GM18507 (cell line): ENCODE measurements at regions not wholly inside any gene's neighbourhood (a gene's known extent, or its start where the extent isn't known, plus 50 kb on each side); places are given as distances from the start of the nearest gene placed in this dataset.

Experiments
- DNase-seq: peaks from one replicate; pipeline ENCODE4 v3.0.0; 2011; ENCODE audit warnings: low read depth; ENCODE audit not compliant: insufficient read length; ENCODE audit errors: extremely low spot score
- FAIRE-seq: peaks from 2 replicates; lab custom pipeline; 2011; peaks lifted over from hg19 to GRCh38; lab: Jason Lieb, UNC

- no peak for FAIRE-seq
- no peak for DNase-seq
Observed at GRCh38 chr15:98455904-98456303, 192.4 kb upstream of the IGF1R start.

DNA sequence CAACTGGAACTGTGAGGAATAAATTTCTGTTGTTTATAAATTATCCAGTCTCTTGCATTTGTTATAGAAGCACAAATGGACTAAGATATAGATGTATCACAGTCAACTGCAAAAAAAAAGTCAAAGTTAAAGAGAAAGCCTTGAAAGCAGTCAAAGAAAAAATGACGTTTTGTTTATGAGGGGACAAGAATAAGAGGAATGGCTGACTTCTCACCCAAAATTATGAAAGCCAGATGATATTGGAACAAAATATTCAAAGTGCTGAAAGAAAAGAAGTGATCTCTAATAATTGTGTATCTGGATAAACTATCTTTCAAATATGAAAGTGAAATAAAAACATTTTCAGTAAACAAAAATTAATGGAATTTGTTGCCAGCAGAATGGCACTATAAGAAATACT lies 171.8 kb upstream of the IGF1R start:
- DNase-seq, result no peak
- no peak for FAIRE-seq

DNA sequence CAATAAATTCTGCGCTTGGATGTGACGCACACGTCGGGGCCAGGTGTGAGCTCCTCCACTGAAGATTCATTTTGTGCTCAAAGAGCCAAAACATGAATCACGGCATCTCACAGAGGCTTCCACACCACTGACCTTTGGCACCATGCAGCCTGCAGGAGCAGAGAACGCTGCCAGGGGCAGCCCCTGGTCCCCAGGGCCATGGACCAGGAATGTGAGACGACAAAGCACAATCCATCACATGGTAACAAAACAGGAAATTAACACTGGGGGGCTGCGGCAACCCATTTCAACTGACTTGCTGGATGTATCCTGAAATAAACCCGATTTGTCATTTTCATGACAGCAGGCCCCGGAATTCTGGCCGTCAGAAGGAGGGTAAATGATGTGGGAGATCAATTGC lies 167.5 kb upstream of the IGF1R start:
- no peak for FAIRE-seq

GRCh38 chr15:98483575-98484130 lies 164.7 kb upstream of the IGF1R start:
- DNase-seq, result no peak
- FAIRE-seq, result no peak

More for the DNA sequence above, 167.5 kb upstream of the IGF1R start:
- DNase-seq, result no peak

- no peak for DNase-seq
Observed at GRCh38 chr15:98484914-98485313, 163.4 kb upstream of the IGF1R start.

GRCh38 chr15:98485451-98485850 lies 162.9 kb upstream of the IGF1R start:
- no peak for DNase-seq
- no peak for FAIRE-seq

More at GRCh38 chr15:98484914-98485313, 163.4 kb upstream of the IGF1R start:
- FAIRE-seq, result no peak

GRCh38 chr15:98493966-98494511 lies 154.3 kb upstream of the IGF1R start:
- FAIRE-seq, result no peak
- DNase-seq, result no peak

GRCh38 chr15:98501192-98501591 lies 147.1 kb upstream of the IGF1R start:
- FAIRE-seq, result no peak
- DNase-seq, result no peak

DNA sequence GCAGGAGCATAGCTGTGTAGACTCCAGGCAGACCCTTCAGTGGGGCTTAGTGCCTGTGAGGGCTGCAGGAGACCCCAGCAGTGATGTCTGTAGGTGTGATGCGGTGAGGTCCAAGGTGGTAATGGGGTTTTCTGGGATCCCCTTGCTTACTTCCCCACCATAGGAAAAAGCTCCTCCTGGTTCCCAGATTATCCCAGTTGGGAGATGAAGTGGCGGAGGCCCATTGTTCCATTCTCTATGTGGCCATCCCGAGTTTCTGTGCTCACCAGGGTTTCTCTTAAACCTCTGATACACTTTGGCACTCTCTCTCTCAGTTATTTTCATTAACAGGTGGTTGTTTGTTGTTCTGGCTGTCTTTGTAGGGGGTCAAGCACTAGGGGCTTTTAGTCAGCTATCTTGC lies 146.7 kb upstream of the IGF1R start:
- FAIRE-seq, result no peak
- no peak for DNase-seq

DNA sequence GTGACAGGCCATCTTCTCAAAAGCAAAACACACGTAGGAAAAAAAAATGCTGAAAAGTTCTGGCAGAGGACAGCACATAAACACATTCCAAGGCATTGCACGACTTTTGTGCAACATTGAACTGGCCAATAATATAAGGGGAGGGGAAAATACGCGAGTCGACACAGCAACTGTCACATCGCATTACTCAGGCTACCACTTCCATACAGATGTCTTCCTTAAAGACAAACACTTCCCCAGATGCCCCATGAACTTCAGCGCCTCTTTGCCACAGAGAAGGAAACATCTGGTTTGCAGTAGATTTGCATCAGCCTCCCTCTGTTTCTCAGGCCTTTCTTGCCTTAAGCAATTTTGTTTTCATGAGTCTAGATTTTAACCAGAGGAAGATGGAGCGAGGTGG lies 144.4 kb upstream of the IGF1R start:
- FAIRE-seq (no peak), DNase-seq (no peak)

- DNase-seq, result no peak
- FAIRE-seq, result no peak
Observed at GRCh38 chr15:98504998-98505397, 143.3 kb upstream of the IGF1R start.

GRCh38 chr15:98505611-98506031 lies 142.7 kb upstream of the IGF1R start:
- no peak for FAIRE-seq
- DNase-seq, result no peak

DNA sequence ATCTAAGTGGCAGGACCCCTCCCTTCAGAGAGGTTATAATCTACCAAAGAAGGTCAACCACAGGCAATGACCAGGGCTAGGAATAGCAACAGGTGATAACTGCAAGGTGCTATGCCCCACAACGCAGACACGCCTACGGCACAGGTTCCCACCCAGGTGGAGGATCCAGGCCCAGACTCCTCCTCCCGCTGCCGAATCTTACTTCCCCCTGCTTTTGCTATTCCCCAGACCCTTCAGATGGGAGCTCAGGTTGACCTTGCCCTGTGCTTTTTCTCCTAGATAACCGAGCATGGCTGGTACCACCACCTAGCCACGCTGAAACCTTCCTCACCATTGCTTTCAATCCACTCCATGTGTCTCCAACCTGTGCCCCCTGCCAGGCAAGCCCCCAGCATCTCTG lies 142.2 kb upstream of the IGF1R start:
- no peak for DNase-seq
- FAIRE-seq, result no peak

GRCh38 chr15:98506711-98507110 lies 141.6 kb upstream of the IGF1R start:
- no peak for DNase-seq
- no peak for FAIRE-seq

- DNase-seq, result no peak
- no peak for FAIRE-seq
Observed at GRCh38 chr15:98513428-98513986, 134.8 kb upstream of the IGF1R start.

DNA sequence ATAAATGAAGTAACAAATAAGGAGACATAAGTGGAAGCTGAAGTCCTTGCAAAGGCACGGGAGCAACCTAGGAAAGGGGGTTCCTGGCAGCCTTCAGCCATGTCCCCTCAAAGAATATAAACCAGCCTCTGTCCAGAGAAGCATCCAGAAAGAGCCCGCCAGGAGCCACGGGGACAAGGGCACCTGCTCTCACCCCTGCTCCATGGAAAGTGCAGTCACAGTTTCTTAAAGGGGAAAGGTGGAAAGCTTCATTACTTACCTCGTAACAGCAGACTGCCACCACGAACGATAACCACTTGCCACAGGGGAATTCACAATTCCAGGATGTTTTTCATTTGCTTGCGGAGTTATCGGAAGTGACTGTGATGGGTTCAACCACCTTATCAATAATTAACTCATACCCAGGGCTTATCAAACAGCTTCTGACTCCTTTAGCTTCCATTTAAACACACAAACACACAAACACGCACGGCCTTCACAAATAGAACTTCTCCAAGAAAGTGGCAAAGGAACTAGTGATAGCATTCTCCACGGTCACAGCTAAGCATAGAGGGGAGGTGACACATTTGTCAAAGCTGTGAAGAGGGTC lies 134.2 kb upstream of the IGF1R start:
- DNase-seq, result no peak
- no peak for FAIRE-seq

DNA sequence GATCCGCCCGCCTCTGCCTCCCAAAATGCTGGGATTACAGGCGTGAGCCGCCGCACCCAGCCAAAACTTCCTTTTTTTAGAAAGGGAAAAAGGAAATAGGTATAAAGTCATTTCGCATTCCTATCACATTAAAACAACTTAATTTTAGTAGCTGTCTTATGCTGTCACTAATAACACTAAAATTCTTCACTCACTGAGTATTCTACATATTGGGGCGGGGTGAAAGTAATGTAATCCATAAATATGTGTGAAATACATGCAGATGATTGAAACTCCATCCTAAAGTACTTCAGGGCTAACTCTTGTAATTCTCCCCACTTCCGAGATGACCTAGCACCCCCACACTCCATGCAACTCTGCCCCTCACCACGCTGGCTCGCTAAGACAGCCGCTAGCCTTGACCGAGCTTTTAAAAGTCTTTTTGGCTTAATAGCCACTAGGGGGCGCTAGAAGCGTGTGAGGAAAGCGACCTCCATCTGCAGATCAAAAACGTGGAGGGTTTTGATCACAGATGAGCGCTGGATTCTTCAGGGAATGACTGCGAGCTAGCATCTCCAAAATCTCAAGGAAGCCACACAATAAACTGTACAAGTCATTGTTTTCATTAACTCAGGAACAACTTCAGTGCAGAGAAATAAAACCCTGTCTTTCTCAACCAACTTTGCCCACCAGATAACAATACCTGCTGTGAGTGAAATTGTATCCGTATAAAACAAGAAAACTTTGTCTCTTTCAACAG lies 129.3 kb upstream of the IGF1R start:
- DNase-seq (peak; percentile 37), FAIRE-seq (peak; percentile 56)

DNA sequence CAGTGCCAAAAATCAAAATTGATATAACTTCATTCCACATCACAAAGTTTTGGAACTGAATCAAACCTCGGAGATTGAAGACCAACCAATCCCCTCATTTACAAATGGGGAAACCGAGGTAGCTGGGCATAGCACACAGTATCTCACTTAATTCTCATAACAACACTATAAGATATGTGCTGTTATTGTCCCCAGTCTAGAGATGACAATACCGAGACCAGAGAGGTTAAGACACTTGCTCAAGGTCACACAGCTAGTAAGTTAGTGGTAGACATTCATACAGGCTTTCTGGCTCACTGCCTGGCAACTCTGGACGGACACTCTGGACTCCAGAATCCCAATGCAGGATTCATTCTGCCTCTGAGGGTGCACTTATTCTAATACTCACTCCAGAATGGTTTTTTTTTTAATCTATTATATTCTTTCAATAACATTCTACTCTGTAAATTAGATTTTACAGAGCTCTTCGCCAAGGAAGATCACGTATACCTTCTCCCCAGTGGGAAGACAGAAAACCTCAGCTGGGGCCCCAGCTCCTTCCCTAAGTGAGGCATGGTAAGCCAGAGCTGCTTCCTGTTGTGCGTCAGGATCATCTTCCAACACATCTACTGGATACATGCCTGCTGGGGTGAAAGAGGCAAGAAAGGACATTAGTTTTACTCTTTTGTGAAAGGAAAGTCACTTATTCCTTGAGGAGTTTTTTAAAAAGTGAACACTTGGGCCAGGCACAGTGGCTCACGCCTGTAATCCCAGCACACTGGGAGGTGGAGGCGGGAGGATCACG lies 128.4 kb upstream of the IGF1R start:
- DNase-seq, result no peak
- no peak for FAIRE-seq

DNA sequence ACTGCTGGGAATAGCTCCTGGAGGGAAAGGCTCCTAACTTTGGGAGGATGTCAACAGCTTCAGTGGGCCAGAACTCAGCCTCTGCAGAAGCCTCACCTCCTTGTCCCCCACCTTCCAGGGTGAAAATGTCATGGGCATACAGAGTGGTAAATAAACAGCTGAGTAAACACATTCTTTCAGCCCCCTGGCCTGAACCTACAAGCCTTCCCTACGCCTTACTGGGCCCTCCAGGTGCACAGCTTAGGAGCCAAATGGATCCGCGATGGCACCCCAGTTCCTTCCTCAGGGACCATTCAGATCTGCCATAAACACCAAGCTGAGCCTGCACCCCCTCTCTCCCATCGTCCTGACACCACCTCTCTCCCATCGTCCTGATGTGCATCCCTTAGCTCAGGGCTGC lies 126.2 kb upstream of the IGF1R start:
- FAIRE-seq, result no peak
- DNase-seq, result no peak
